ENCODE measurements at regions not wholly inside any gene's neighbourhood (a gene's known extent, or its start where the extent isn't known, plus 50 kb on each side); places are given as distances from the start of the nearest gene placed in this dataset.

GRCh38 chr9:89696780-89697179, 92.0 kb downstream of the GADD45G start:
- H3K36me3 ChIP-seq (ENCODE audit: insufficient read depth, low read length) = no peaks in the 10 kb centered on the region
- H3K4me3 ChIP-seq (ENCODE audit: low read length) = no peak overlapping the region
- CTCF ChIA-PET = no interaction called here
- Mint-ChIP-seq H3K27ac (no peak overlapping the region), H3K4me3 (no peak overlapping the region), H3K27me3 (no peaks in the 10 kb centered on the region), H3K4me1 (ENCODE audit: low read depth) (peaks cover 14% of the 10 kb centered on the region), H3K36me3 (ENCODE audit: low read depth) (no peaks in the 10 kb centered on the region), H3K9me3 (no peaks in the 10 kb centered on the region)
- TF ChIP-seq CTCF (IDR thresholded peaks at IDR 0.05) = no peak
- no peaks in the 10 kb centered on the region for H3K9me3 ChIP-seq (ENCODE audit: control insufficient read depth in 1 of 2, insufficient read depth in 1 of 2, low read length in 2 of 2)
- peaks cover 18% of the 10 kb centered on the region for H3K4me1 ChIP-seq (ENCODE audit: insufficient read depth, low read length)
- intact Hi-C loops (cut with DNase I, micrococcal nuclease) = no loop called here
- POLR2A ChIA-PET = no interaction called here
- H3K27me3 ChIP-seq (ENCODE audit: control insufficient read depth in 1 of 2, insufficient read depth in 2 of 2, low read length in 2 of 2) = no peaks in the 10 kb centered on the region
- ATAC-seq (ENCODE audit: poor library complexity) (no peak), DNase-seq (no peak)
- H3K27ac ChIP-seq (ENCODE audit: low read depth in 1 of 2, low read length in 2 of 2) = no peak overlapping the region

GRCh38 chr9:89697553-89697952, 92.7 kb downstream of the GADD45G start:
- ChIA-PET POLR2A (no interaction called here), CTCF (no interaction called here)
- no peak overlapping the region for H3K27ac Mint-ChIP-seq
- DNase-seq = no peak
- H3K36me3 ChIP-seq (ENCODE audit: insufficient read depth, low read length) = no peaks in the 10 kb centered on the region
- H3K9me3 ChIP-seq (ENCODE audit: control insufficient read depth in 1 of 2, insufficient read depth in 1 of 2, low read length in 2 of 2) = no peaks in the 10 kb centered on the region
- intact Hi-C loops (cut with DNase I, micrococcal nuclease) = no loop called here
- H3K27me3 Mint-ChIP-seq = no peaks in the 10 kb centered on the region
- TF ChIP-seq CTCF (IDR thresholded peaks at IDR 0.05) = no peak
- ATAC-seq (ENCODE audit: poor library complexity) = no peak
- no peaks in the 10 kb centered on the region for H3K9me3 Mint-ChIP-seq
- no peaks in the 10 kb centered on the region for H3K27me3 ChIP-seq (ENCODE audit: control insufficient read depth in 1 of 2, insufficient read depth in 2 of 2, low read length in 2 of 2)
- H3K36me3 Mint-ChIP-seq (ENCODE audit: low read depth) = no peaks in the 10 kb centered on the region
- peaks cover 21% of the 10 kb centered on the region for H3K4me1 ChIP-seq (ENCODE audit: insufficient read depth, low read length)
- H3K4me1 Mint-ChIP-seq (ENCODE audit: low read depth) = peaks cover 16% of the 10 kb centered on the region
- H3K4me3 ChIP-seq (ENCODE audit: low read length) = no peak overlapping the region
- H3K27ac ChIP-seq (ENCODE audit: low read depth in 1 of 2, low read length in 2 of 2) = no peak overlapping the region
- no peak overlapping the region for H3K4me3 Mint-ChIP-seq

- TF ChIP-seq CTCF (IDR thresholded peaks at IDR 0.05) = no peak
- H3K9me3 ChIP-seq (ENCODE audit: control insufficient read depth in 1 of 2, insufficient read depth in 1 of 2, low read length in 2 of 2) = no peaks in the 10 kb centered on the region
- no peak overlapping the region for H3K4me3 ChIP-seq (ENCODE audit: low read length)
- H3K27ac Mint-ChIP-seq = no peak overlapping the region
- peaks cover 16% of the 10 kb centered on the region for H3K4me1 Mint-ChIP-seq (ENCODE audit: low read depth)
- intact Hi-C loops (cut with DNase I, micrococcal nuclease) = no loop called here
- H3K27ac ChIP-seq (ENCODE audit: low read depth in 1 of 2, low read length in 2 of 2) = no peak overlapping the region
- H3K4me3 Mint-ChIP-seq = no peak overlapping the region
- peaks cover 21% of the 10 kb centered on the region for H3K4me1 ChIP-seq (ENCODE audit: insufficient read depth, low read length)
- POLR2A ChIA-PET = no interaction called here
- no peaks in the 10 kb centered on the region for H3K36me3 ChIP-seq (ENCODE audit: insufficient read depth, low read length)
- no peaks in the 10 kb centered on the region for H3K27me3 ChIP-seq (ENCODE audit: control insufficient read depth in 1 of 2, insufficient read depth in 2 of 2, low read length in 2 of 2)
- no peaks in the 10 kb centered on the region for H3K9me3 Mint-ChIP-seq
- peak in 1 of 14 experiments; percentile 15 for DNase-seq
- H3K36me3 Mint-ChIP-seq (ENCODE audit: low read depth) = no peaks in the 10 kb centered on the region
- no peaks in the 10 kb centered on the region for H3K27me3 Mint-ChIP-seq
- no peak for ATAC-seq (ENCODE audit: poor library complexity)
- CTCF ChIA-PET = no interaction called here
Measured at GRCh38 chr9:89698411-89699005, 93.7 kb downstream of the GADD45G start.

All from CD4-positive, alpha-beta T cell (primary cell).